ENCODE measurements at regions not wholly inside any gene's neighbourhood (a gene's known extent, or its start where the extent isn't known, plus 50 kb on each side); places are given as distances from the start of the nearest gene placed in this dataset.

DNA sequence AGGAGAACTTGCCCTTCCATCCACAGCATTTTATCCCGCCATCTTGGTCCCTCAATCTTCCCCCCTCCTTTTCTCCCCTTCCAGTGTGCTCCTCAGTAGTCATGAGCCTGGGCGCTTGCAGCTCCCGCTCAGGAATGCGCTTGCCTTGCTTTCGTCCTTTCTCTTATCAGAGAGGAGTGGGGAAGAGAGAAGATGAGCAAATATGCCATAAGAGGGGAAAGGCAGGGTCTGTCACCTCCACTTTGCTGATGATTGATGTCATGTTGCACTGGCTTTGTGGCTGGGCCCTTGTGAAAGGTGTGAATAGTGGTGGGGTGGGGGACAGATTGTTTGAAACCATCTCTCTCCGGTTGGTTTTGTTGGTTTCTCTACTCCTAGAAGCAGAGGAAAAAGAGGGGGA, 569.3 kb downstream of the TNS1 start:
- Histone ChIP-seq H3K9me2 (replicated peaks; ENCODE audit: insufficient read depth) (no peaks in the 10 kb centered on the region), H4K20me1 (ENCODE audit: insufficient read depth, poor library complexity, severe bottlenecking) (no peaks in the 10 kb centered on the region), H3K9me3 (ENCODE audit: low read depth) (no peaks in the 10 kb centered on the region), H3K36me3 (replicated peaks; ENCODE audit: insufficient read depth, low read depth) (no peaks in the 10 kb centered on the region), H2AFZ (no peak overlapping the region), H3K4me2 (peak overlapping the region; percentile 56), H3K27ac (peak overlapping the region; percentile 65), H3K4me1 (ENCODE audit: insufficient read depth) (peaks cover 54% of the 10 kb centered on the region), H3K79me2 (no peaks in the 10 kb centered on the region), H3K4me3 (no peak overlapping the region), H3K27me3 (no peaks in the 10 kb centered on the region)
- peak; percentile 46 for DNase-seq (ENCODE audit: low spot score)
- TF ChIP-seq EZH2phosphoT487 (IDR thresholded peaks at IDR 0.05; ENCODE audit: low read depth, severe bottlenecking, unreplicated experiment): no peak
- no peak for TF ChIP-seq EZH2 (IDR thresholded peaks at IDR 0.05; ENCODE audit: borderline replicate concordance)
- TF ChIP-seq, protein P1, sequence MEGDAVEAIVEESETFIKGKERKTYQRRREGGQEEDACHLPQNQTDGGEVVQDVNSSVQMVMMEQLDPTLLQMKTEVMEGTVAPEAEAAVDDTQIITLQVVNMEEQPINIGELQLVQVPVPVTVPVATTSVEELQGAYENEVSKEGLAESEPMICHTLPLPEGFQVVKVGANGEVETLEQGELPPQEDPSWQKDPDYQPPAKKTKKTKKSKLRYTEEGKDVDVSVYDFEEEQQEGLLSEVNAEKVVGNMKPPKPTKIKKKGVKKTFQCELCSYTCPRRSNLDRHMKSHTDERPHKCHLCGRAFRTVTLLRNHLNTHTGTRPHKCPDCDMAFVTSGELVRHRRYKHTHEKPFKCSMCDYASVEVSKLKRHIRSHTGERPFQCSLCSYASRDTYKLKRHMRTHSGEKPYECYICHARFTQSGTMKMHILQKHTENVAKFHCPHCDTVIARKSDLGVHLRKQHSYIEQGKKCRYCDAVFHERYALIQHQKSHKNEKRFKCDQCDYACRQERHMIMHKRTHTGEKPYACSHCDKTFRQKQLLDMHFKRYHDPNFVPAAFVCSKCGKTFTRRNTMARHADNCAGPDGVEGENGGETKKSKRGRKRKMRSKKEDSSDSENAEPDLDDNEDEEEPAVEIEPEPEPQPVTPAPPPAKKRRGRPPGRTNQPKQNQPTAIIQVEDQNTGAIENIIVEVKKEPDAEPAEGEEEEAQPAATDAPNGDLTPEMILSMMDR (IDR thresholded peaks at IDR 0.05; ENCODE audit: poor library complexity): no peak
- 37% methylated on average over 6 of the region's 6 CpGs for WGBS (ENCODE audit: low lambda C conversion rate, missing lambda C conversion rate)

DNA sequence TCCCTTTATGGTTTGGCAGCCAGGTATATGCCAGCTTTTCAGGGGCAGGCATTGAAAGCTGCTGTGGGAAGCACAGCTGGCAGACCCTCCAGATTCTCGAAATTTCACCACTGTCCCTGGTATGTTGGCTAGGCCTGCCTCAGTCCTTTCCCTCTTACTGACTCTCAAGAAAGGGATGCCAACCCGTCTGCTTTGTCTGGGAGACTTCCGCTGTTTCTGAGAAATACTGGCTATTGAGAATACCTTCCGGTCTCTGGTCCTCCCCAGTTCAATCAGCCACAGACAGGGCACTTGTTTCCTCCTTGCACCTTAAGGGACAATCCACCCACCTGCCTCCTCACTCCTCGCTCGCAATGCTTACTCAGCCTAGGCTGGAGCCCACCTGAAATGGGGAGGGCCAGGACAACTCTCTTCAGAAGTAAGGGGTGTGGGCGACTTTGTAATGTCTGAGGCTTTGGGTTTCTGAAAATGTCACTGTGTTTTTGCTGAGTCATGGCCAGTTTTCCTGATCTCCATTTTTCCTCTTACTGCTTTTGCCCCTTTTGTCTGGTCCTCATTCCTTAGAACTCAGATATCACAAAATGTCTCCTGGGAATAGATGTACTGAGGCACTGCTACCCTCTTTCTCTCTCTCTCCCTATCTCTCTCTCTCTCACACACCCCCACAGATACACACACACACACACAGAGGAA, 571.1 kb downstream of the TNS1 start:
- Histone ChIP-seq H3K4me1 (ENCODE audit: insufficient read depth) (peaks cover 52% of the 10 kb centered on the region), H3K36me3 (replicated peaks; ENCODE audit: insufficient read depth, low read depth) (no peaks in the 10 kb centered on the region), H3K4me2 (no peak overlapping the region), H4K20me1 (ENCODE audit: insufficient read depth, poor library complexity, severe bottlenecking) (no peaks in the 10 kb centered on the region), H3K27me3 (no peaks in the 10 kb centered on the region), H3K79me2 (no peaks in the 10 kb centered on the region), H3K9me2 (replicated peaks; ENCODE audit: insufficient read depth) (no peaks in the 10 kb centered on the region), H2AFZ (no peak overlapping the region), H3K9me3 (ENCODE audit: low read depth) (no peaks in the 10 kb centered on the region), H3K4me3 (no peak overlapping the region), H3K27ac (peak overlapping the region; percentile 72)
- DNase-seq (ENCODE audit: low spot score): no peak
- TF ChIP-seq EZH2 (IDR thresholded peaks at IDR 0.05; ENCODE audit: borderline replicate concordance): no peak
- no peak for TF ChIP-seq EZH2phosphoT487 (IDR thresholded peaks at IDR 0.05; ENCODE audit: low read depth, severe bottlenecking, unreplicated experiment)
- TF ChIP-seq, protein P1 (IDR thresholded peaks at IDR 0.05; ENCODE audit: poor library complexity): no peak
- WGBS (ENCODE audit: low lambda C conversion rate, missing lambda C conversion rate): 73% methylated on average over 7 of the region's 7 CpGs

DNA sequence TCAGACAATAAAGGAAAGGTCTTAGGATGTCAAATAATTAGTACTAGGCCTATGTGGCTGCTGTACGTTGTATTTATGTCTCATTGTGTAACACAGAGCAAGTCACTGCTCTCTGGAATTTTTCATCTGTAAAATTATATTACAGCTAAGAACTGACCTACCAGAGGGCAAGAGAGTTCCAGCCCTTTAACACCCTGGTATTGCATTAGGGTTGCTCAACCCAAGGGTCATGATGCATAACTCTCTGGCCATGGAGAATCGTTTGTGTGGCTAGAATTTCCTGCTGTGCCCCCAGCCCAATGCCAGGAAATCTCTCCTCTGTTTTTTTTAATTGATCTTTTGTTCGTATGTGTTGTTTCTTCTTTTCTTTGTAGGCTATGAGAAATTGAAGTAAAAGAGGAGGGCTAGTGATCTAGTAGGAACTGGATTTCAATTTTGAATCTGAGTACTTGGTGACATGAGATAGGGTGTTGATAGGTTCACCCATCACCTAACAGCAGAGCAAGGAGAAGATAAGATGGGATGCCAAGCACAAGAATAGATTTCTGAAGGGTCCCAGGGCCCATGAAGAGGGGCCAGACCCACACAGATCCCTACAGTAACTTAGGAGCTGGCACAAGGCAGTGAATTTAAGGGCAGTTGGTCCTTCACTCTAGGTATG, 571.2 kb upstream of the TNP1 start:
- Histone ChIP-seq H3K36me3 (replicated peaks; ENCODE audit: insufficient read depth, low read depth) (no peaks in the 10 kb centered on the region), H3K27me3 (no peaks in the 10 kb centered on the region), H3K27ac (peak overlapping the region; percentile 72), H3K4me1 (ENCODE audit: insufficient read depth) (peaks cover 46% of the 10 kb centered on the region), H3K79me2 (no peaks in the 10 kb centered on the region), H3K4me3 (no peak overlapping the region), H3K4me2 (no peak overlapping the region), H4K20me1 (ENCODE audit: insufficient read depth, poor library complexity, severe bottlenecking) (no peaks in the 10 kb centered on the region), H2AFZ (no peak overlapping the region), H3K9me3 (ENCODE audit: low read depth) (no peaks in the 10 kb centered on the region), H3K9me2 (replicated peaks; ENCODE audit: insufficient read depth) (no peaks in the 10 kb centered on the region)
- WGBS (ENCODE audit: low lambda C conversion rate, missing lambda C conversion rate): 64% methylated on average over 3 of the region's 3 CpGs
- TF ChIP-seq, protein P1 (IDR thresholded peaks at IDR 0.05; ENCODE audit: poor library complexity): no peak
- no peak for TF ChIP-seq EZH2phosphoT487 (IDR thresholded peaks at IDR 0.05; ENCODE audit: low read depth, severe bottlenecking, unreplicated experiment)
- no peak for TF ChIP-seq EZH2 (IDR thresholded peaks at IDR 0.05; ENCODE audit: borderline replicate concordance)
- no peak for DNase-seq (ENCODE audit: low spot score)
